ENCODE measurements at regions not wholly inside any gene's neighbourhood (a gene's known extent, or its start where the extent isn't known, plus 50 kb on each side); places are given as distances from the start of the nearest gene placed in this dataset.
"Not testable (repeated sequence)": the region's sequence is repeated elsewhere in the genome, so short reads cannot be mapped to it uniquely, and the experiment has no call there.

GRCh38 chr18:5830902-5831301 lies 64.4 kb downstream of the TMEM200C start:
- DNase-seq: not testable (repeated sequence)

- DNase-seq: no peak
Measured at GRCh38 chr18:5828913-5829312, 66.4 kb downstream of the TMEM200C start.

- DNase-seq: no peak
Measured at GRCh38 chr18:5825663-5826062, 69.7 kb downstream of the TMEM200C start.

- DNase-seq: peak; percentile 22
Measured at GRCh38 chr18:5824370-5824984, 70.8 kb downstream of the TMEM200C start.

GRCh38 chr18:5817816-5818215 lies 77.5 kb downstream of the TMEM200C start:
- no peak for DNase-seq

GRCh38 chr18:5806860-5807259 lies 88.5 kb downstream of the TMEM200C start:
- no peak for DNase-seq

- peak; percentile 91 for DNase-seq
Measured at GRCh38 chr18:5787936-5788335, 107.4 kb downstream of the TMEM200C start.

GRCh38 chr18:5779922-5780321 lies 115.4 kb downstream of the TMEM200C start:
- no peak for DNase-seq

GRCh38 chr18:5772306-5773105 lies 122.8 kb downstream of the TMEM200C start:
- no peak for DNase-seq

GRCh38 chr18:5771343-5771742 lies 124.0 kb downstream of the TMEM200C start:
- DNase-seq: no peak

- no peak for DNase-seq
Measured at GRCh38 chr18:5770176-5770575, 125.1 kb downstream of the TMEM200C start.

- DNase-seq: no peak
Measured at GRCh38 chr18:5768454-5768853, 126.9 kb downstream of the TMEM200C start.

GRCh38 chr18:5759194-5759593 lies 136.1 kb downstream of the TMEM200C start:
- no peak for DNase-seq

GRCh38 chr18:5756823-5757222 lies 138.5 kb downstream of the TMEM200C start:
- no peak for DNase-seq

GRCh38 chr18:5747678-5748077 lies 147.6 kb downstream of the TMEM200C start:
- DNase-seq: peak; percentile 90

GRCh38 chr18:5746844-5747243 lies 148.5 kb downstream of the TMEM200C start:
- peak; percentile 83 for DNase-seq

GRCh38 chr18:5744659-5745058 lies 150.7 kb downstream of the TMEM200C start:
- no peak for DNase-seq

- no peak for DNase-seq
Measured at GRCh38 chr18:5738526-5738925, 156.8 kb downstream of the TMEM200C start.

GRCh38 chr18:5732318-5732717 lies 163.0 kb downstream of the TMEM200C start:
- no peak for DNase-seq

GRCh38 chr18:5729983-5730699 lies 165.2 kb downstream of the TMEM200C start:
- no peak for DNase-seq

GRCh38 chr18:5728531-5728930 lies 166.8 kb downstream of the TMEM200C start:
- DNase-seq: no peak

GRCh38 chr18:5726011-5726410 lies 169.3 kb downstream of the TMEM200C start:
- DNase-seq: no peak

GRCh38 chr18:5721924-5722323 lies 173.4 kb downstream of the TMEM200C start:
- no peak for DNase-seq

- no peak for DNase-seq
Measured at GRCh38 chr18:5720132-5720531, 175.2 kb downstream of the TMEM200C start.
